ENCODE measurements at regions not wholly inside any gene's neighbourhood (a gene's known extent, or its start where the extent isn't known, plus 50 kb on each side); places are given as distances from the start of the nearest gene placed in this dataset.

DNA sequence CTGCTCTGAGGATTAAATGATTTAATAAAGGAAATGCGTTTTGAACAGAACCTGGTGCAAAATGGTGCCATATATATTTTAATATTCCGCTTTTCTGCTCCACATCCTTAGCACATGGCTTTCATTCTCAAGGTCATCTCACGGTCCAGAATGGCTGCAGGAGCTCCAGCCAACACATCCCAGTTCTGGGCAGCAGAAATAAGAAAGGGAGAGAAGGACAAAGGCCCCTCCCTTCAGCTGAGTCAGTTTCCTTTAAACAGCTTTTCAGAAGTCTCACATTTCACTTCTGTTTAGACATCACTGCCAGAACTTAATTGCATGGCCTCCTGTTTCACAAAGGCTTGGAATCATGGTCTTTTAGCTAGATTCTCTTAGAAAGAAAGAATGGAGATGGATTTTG, 75.2 kb upstream of the LRRN2 start:
- no peak for TF ChIP-seq HDGF (IDR thresholded peaks at IDR 0.05; ENCODE audit: borderline replicate concordance)
- no peak for TF ChIP-seq FOXK2 (IDR thresholded peaks at IDR 0.05)
- no peak for TF ChIP-seq FOXA1 (IDR thresholded peaks at IDR 0.05)
- TF ChIP-seq ARNT (IDR thresholded peaks at IDR 0.05): no peak
- TF ChIP-seq ELF4 (IDR thresholded peaks at IDR 0.05): no peak
- TF ChIP-seq, protein P1, sequence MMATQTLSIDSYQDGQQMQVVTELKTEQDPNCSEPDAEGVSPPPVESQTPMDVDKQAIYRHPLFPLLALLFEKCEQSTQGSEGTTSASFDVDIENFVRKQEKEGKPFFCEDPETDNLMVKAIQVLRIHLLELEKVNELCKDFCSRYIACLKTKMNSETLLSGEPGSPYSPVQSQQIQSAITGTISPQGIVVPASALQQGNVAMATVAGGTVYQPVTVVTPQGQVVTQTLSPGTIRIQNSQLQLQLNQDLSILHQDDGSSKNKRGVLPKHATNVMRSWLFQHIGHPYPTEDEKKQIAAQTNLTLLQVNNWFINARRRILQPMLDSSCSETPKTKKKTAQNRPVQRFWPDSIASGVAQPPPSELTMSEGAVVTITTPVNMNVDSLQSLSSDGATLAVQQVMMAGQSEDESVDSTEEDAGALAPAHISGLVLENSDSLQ (IDR thresholded peaks at IDR 0.05): no peak
- TF ChIP-seq BHLHE40 (IDR thresholded peaks at IDR 0.05; ENCODE audit: borderline replicate concordance): no peak
- TF ChIP-seq NFRKB (IDR thresholded peaks at IDR 0.05): no peak
- no peak for TF ChIP-seq CTBP1 (IDR thresholded peaks at IDR 0.05; ENCODE audit: borderline replicate concordance)
- no peak for TF ChIP-seq TARDBP (IDR thresholded peaks at IDR 0.05)
- TF ChIP-seq LEF1 (IDR thresholded peaks at IDR 0.05; ENCODE audit: borderline replicate concordance): no peak
- no peak for TF ChIP-seq SP1 (IDR thresholded peaks at IDR 0.05)
- TF ChIP-seq SUZ12 (IDR thresholded peaks at IDR 0.05): no peak
- TF ChIP-seq ZNF384 (IDR thresholded peaks at IDR 0.05): no peak

Data from HEK293T (cell line).